Mesendoderm (in vitro differentiated cells): ENCODE measurements at regions not wholly inside any gene's neighbourhood (a gene's known extent, or its start where the extent isn't known, plus 50 kb on each side); places are given as distances from the start of the nearest gene placed in this dataset.
"Not testable (repeated sequence)": the region's sequence is repeated elsewhere in the genome, so short reads cannot be mapped to it uniquely, and the experiment has no call there.

Experiments
- DNase-seq: peaks from one replicate; pipeline ENCODE4 v3.0.0; 2013
- H2AK5ac ChIP-seq: 2 replicates; pipeline ENCODE4 v1.6.1; 2013; ENCODE audit warnings: low read length, inconsistent platforms
- H2BK120ac ChIP-seq: 2 replicates; pipeline ENCODE4 v1.6.1; 2013; ENCODE audit warnings: low read depth, mild to moderate bottlenecking, low read length, moderate library complexity, mixed read lengths
- H2BK15ac ChIP-seq: replicated peaks from 2 replicates; pipeline ENCODE4 v1.6.1; 2013; ENCODE audit warnings: low read depth, mild to moderate bottlenecking, moderate library complexity
- H2BK5ac ChIP-seq: 2 replicates; pipeline ENCODE4 v1.6.1; 2013; ENCODE audit warnings: low read length, inconsistent platforms
- H3K18ac ChIP-seq: 2 replicates; pipeline ENCODE4 v1.6.1; 2013; ENCODE audit warnings: mild to moderate bottlenecking, low read length, mixed read lengths
- H3K23ac ChIP-seq: one replicate; pipeline ENCODE4 v1.6.1; 2013; ENCODE audit warnings: low read length
- H3K27ac ChIP-seq: 2 replicates; pipeline ENCODE4 v1.5.1; 2013; ENCODE audit warnings: low read depth, mild to moderate bottlenecking, inconsistent platforms, low read length, moderate library complexity
- H3K27me3 ChIP-seq: 2 replicates; pipeline ENCODE4 v1.6.1; 2013; ENCODE audit warnings: low read length, control low read depth, mild to moderate bottlenecking, inconsistent platforms; ENCODE audit not compliant: insufficient read depth, poor library complexity
- H3K36me3 ChIP-seq: 2 replicates; pipeline ENCODE4 v1.6.1; 2013; ENCODE audit warnings: low read length, inconsistent platforms; ENCODE audit not compliant: control insufficient read depth, insufficient read depth
- H3K4ac ChIP-seq: one replicate; pipeline ENCODE4 v1.6.1; 2013; ENCODE audit warnings: low read depth, mild to moderate bottlenecking, low read length, moderate library complexity
- H3K4me1 ChIP-seq: 2 replicates; pipeline ENCODE4 v1.6.1; 2013; ENCODE audit warnings: low read depth, low read length, inconsistent platforms; ENCODE audit not compliant: control insufficient read depth
- H3K4me2 ChIP-seq: 2 replicates; pipeline ENCODE4 v1.6.1; 2013; ENCODE audit warnings: low read length
- H3K4me3 ChIP-seq: 2 replicates; pipeline ENCODE4 v1.5.1; 2013; ENCODE audit warnings: mild to moderate bottlenecking, low read length
- H3K56ac ChIP-seq: one replicate; pipeline ENCODE4 v1.6.1; 2013; ENCODE audit warnings: low read length
- H3K79me1 ChIP-seq: 2 replicates; pipeline ENCODE4 v1.6.1; 2013; ENCODE audit warnings: low read length, inconsistent platforms
- H3K79me2 ChIP-seq: 2 replicates; pipeline ENCODE4 v1.6.1; 2013; ENCODE audit warnings: mild to moderate bottlenecking, low read length; ENCODE audit not compliant: control insufficient read depth, insufficient read depth
- H3K9ac ChIP-seq: 2 replicates; pipeline ENCODE4 v1.6.1; 2013; ENCODE audit warnings: low read length, inconsistent platforms
- H4K5ac ChIP-seq: one replicate; pipeline ENCODE4 v1.6.1; 2013; ENCODE audit warnings: low read length
- H4K8ac ChIP-seq: one replicate; pipeline ENCODE4 v1.6.1; 2013; ENCODE audit warnings: low read depth, mild to moderate bottlenecking, control low read depth, low read length, moderate library complexity
- WGBS: extraction: QIAGEN DNeasy Blood & Tissue Kit; methylation state at CpG from one replicate; pipeline ENCODE4 v1.1.7; 2013; ENCODE audit warnings: low lambda C conversion rate, missing lambda C conversion rate; ENCODE audit not compliant: insufficient coverage; ENCODE audit errors: extremely low coverage; 5-methylcytosine and 5-hydroxymethylcytosine counted together

GRCh38 chr15:89030311-89030710, 57.9 kb upstream of the ABHD2 start:
- DNase-seq: no peak
- no peaks in the 10 kb centered on the region for H3K27me3 ChIP-seq

GRCh38 chr15:89031637-89032285, 56.5 kb upstream of the ABHD2 start:
- not testable (repeated sequence) for H4K8ac ChIP-seq, H3K56ac ChIP-seq, H3K79me1 ChIP-seq, H3K23ac ChIP-seq, H4K5ac ChIP-seq, H3K4me3 ChIP-seq, DNase-seq, H3K27me3 ChIP-seq, H3K4me1 ChIP-seq, H2BK5ac ChIP-seq, H3K9ac ChIP-seq, H3K4ac ChIP-seq, H2BK15ac ChIP-seq, H3K27ac ChIP-seq, H3K18ac ChIP-seq, H3K79me2 ChIP-seq, H3K36me3 ChIP-seq, H2BK120ac ChIP-seq, H3K4me2 ChIP-seq, H2AK5ac ChIP-seq
- WGBS: no CpG with 5 or more reads among the region's 47 CpGs

More at GRCh38 chr15:89030311-89030710, 57.9 kb upstream of the ABHD2 start:
- H3K79me1 ChIP-seq: no peaks in the 10 kb centered on the region
- no peak overlapping the region for H3K4me2 ChIP-seq
- no peak overlapping the region for H2BK5ac ChIP-seq
- H3K18ac ChIP-seq: no peak overlapping the region
- H2BK120ac ChIP-seq: no peak overlapping the region
- H4K8ac ChIP-seq: no peak overlapping the region
- H4K5ac ChIP-seq: no peak overlapping the region
- H2AK5ac ChIP-seq: no peak overlapping the region
- H3K27ac ChIP-seq: no peak overlapping the region
- H3K23ac ChIP-seq: no peak overlapping the region
- no peaks in the 10 kb centered on the region for H3K36me3 ChIP-seq
- no peaks in the 10 kb centered on the region for H3K79me2 ChIP-seq
- H3K56ac ChIP-seq: no peak overlapping the region
- H3K4me1 ChIP-seq: no peaks in the 10 kb centered on the region
- no peak overlapping the region for H3K4ac ChIP-seq
- H3K4me3 ChIP-seq: no peak overlapping the region
- H2BK15ac ChIP-seq: no peak overlapping the region
- no CpG with 5 or more reads among the region's 3 CpGs for WGBS
- no peak overlapping the region for H3K9ac ChIP-seq

- Histone ChIP-seq H3K4me2 (no peak overlapping the region), H3K56ac (no peak overlapping the region), H2AK5ac (no peak overlapping the region), H3K79me1 (no peaks in the 10 kb centered on the region), H3K18ac (no peak overlapping the region), H3K27me3 (no peaks in the 10 kb centered on the region), H4K5ac (no peak overlapping the region), H3K36me3 (no peaks in the 10 kb centered on the region), H3K79me2 (no peaks in the 10 kb centered on the region), H2BK120ac (no peak overlapping the region), H3K4me1 (no peaks in the 10 kb centered on the region), H2BK15ac (no peak overlapping the region), H2BK5ac (no peak overlapping the region), H3K9ac (no peak overlapping the region), H4K8ac (no peak overlapping the region), H3K4me3 (no peak overlapping the region), H3K27ac (no peak overlapping the region), H3K4ac (no peak overlapping the region), H3K23ac (no peak overlapping the region)
- no peak for DNase-seq
- no CpG with 5 or more reads among the region's 4 CpGs for WGBS
Observed at GRCh38 chr15:89034305-89034704, 54.0 kb upstream of the ABHD2 start.

DNA sequence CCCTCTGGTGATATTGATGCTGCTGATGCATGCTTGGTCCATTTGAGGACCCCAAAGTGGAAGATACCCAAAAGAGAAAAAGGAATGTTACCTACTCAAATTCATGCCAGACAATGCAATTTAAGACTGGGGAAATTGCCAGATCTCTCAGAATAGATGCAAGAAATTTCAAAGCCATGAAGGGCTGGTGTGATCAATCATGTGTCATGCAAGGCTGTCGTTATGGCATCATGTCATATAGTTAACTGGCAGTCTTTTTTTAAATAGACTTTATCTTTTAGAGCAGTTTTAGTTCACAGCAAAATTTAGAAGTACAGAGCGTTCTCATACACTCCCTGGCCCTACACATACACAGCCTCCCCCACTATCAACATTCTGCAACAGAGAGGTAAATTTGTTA, 53.1 kb upstream of the ABHD2 start:
- Histone ChIP-seq H3K79me2 (no peaks in the 10 kb centered on the region), H4K5ac (no peak overlapping the region), H3K4me3 (no peak overlapping the region), H2BK5ac (no peak overlapping the region), H3K56ac (no peak overlapping the region), H3K18ac (no peak overlapping the region), H3K4me1 (no peaks in the 10 kb centered on the region), H3K36me3 (no peaks in the 10 kb centered on the region), H2BK120ac (no peak overlapping the region), H3K27ac (no peak overlapping the region), H3K9ac (no peak overlapping the region), H3K4ac (no peak overlapping the region), H4K8ac (no peak overlapping the region), H3K79me1 (no peaks in the 10 kb centered on the region), H2BK15ac (no peak overlapping the region), H2AK5ac (no peak overlapping the region), H3K27me3 (no peaks in the 10 kb centered on the region), H3K23ac (no peak overlapping the region), H3K4me2 (no peak overlapping the region)
- no CpG with 5 or more reads among the region's 2 CpGs for WGBS
- DNase-seq: no peak

DNA sequence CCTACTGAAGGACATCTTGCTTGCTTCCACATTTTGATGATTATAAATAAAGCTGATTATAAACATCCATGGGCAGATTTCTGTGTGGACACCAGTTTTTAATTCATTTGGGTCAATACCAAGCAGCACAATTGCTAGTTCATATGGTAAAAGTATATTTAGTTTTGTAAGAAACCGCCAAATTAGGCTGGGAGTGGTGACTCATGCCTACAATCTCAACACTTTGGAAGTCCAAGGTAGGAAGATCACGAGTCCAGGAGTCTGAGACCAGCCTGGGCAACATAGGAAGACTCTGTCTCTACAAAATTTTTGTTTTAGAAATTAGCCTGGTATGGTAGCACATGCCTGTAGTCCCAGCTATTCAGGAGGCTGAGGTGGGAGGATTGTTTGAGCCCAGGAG, 52.6 kb upstream of the ABHD2 start:
- Histone ChIP-seq H3K27ac (no peak overlapping the region), H3K79me1 (no peaks in the 10 kb centered on the region), H3K27me3 (no peaks in the 10 kb centered on the region), H3K36me3 (no peaks in the 10 kb centered on the region), H3K79me2 (no peaks in the 10 kb centered on the region), H2AK5ac (no peak overlapping the region), H4K5ac (no peak overlapping the region), H3K4me2 (no peak overlapping the region), H3K23ac (no peak overlapping the region), H3K4ac (no peak overlapping the region), H3K9ac (no peak overlapping the region), H2BK5ac (no peak overlapping the region), H2BK15ac (no peak overlapping the region), H4K8ac (no peak overlapping the region), H3K18ac (no peak overlapping the region), H3K4me1 (no peaks in the 10 kb centered on the region), H3K4me3 (no peak overlapping the region), H3K56ac (no peak overlapping the region), H2BK120ac (no peak overlapping the region)
- DNase-seq: no peak
- WGBS: no CpG with 5 or more reads among the region's 2 CpGs

GRCh38 chr15:89038146-89038545, 50.1 kb upstream of the ABHD2 start:
- Histone ChIP-seq H3K4me2 (no peak overlapping the region), H2AK5ac (no peak overlapping the region), H3K56ac (no peak overlapping the region), H3K9ac (no peak overlapping the region), H2BK120ac (no peak overlapping the region), H2BK5ac (no peak overlapping the region), H3K27ac (no peak overlapping the region), H3K18ac (no peak overlapping the region), H2BK15ac (no peak overlapping the region), H4K5ac (no peak overlapping the region), H3K27me3 (no peaks in the 10 kb centered on the region), H3K79me2 (no peaks in the 10 kb centered on the region), H3K4me1 (no peaks in the 10 kb centered on the region), H3K23ac (no peak overlapping the region), H3K36me3 (no peaks in the 10 kb centered on the region), H3K4me3 (no peak overlapping the region), H3K79me1 (no peaks in the 10 kb centered on the region), H3K4ac (no peak overlapping the region), H4K8ac (no peak overlapping the region)
- no peak for DNase-seq
- WGBS: no CpG with 5 or more reads among the region's 8 CpGs
